Hepatocyte (in vitro differentiated cells): ENCODE measurements at regions not wholly inside any gene's neighbourhood (a gene's known extent, or its start where the extent isn't known, plus 50 kb on each side); places are given as distances from the start of the nearest gene placed in this dataset.

ENCODE experiments used
- DNase-seq: peaks from one replicate; pipeline ENCODE4 v3.0.0-alpha.2; 2016; ENCODE audit warnings: low spot score
- H2AFZ ChIP-seq: fragments of 200-600 bp; sonication (generic); 2 replicates; pipeline ENCODE4 v1.6.0; 2016; ENCODE audit warnings: antibody characterized with exemption, mild to moderate bottlenecking
- H3K27ac ChIP-seq: fragments of 200-600 bp; sonication (generic); 2 replicates; pipeline ENCODE4 v1.5.1; 2016; ENCODE audit warnings: mild to moderate bottlenecking
- H3K27me3 ChIP-seq: fragments of 200-600 bp; sonication (generic); 2 replicates; pipeline ENCODE4 v1.6.1; 2016
- H3K36me3 ChIP-seq: fragments of 200-600 bp; sonication (generic); replicated peaks from 2 replicates; pipeline ENCODE4 v1.5.1; 2016; ENCODE audit warnings: low read depth; ENCODE audit not compliant: insufficient read depth
- H3K4me1 ChIP-seq: fragments of 200-600 bp; sonication (generic); 2 replicates; pipeline ENCODE4 v1.5.1; 2016; ENCODE audit warnings: mild to moderate bottlenecking, moderate library complexity; ENCODE audit not compliant: insufficient read depth
- H3K4me2 ChIP-seq: fragments of 200-600 bp; sonication (generic); 2 replicates; pipeline ENCODE4 v1.6.0; 2016
- H3K4me3 ChIP-seq: fragments of 200-600 bp; sonication (generic); 2 replicates; pipeline ENCODE4 v1.5.1; 2016; ENCODE audit warnings: mild to moderate bottlenecking
- H3K79me2 ChIP-seq: fragments of 200-600 bp; sonication (generic); 2 replicates; pipeline ENCODE4 v1.6.0; 2017; ENCODE audit warnings: mild to moderate bottlenecking
- H3K9me2 ChIP-seq: fragments of 200-600 bp; sonication (generic); replicated peaks from 2 replicates; pipeline ENCODE4 v1.6.0; 2017; ENCODE audit warnings: mild to moderate bottlenecking; ENCODE audit not compliant: insufficient read depth
- H3K9me3 ChIP-seq: fragments of 200-600 bp; sonication (generic); 2 replicates; pipeline ENCODE4 v1.5.1; 2016; ENCODE audit warnings: low read depth, mild to moderate bottlenecking
- H4K20me1 ChIP-seq: fragments of 200-600 bp; sonication (generic); 2 replicates; pipeline ENCODE4 v1.6.0; 2016; ENCODE audit warnings: mild to moderate bottlenecking; ENCODE audit not compliant: insufficient read depth, poor library complexity, severe bottlenecking
- EZH2 ChIP-seq: fragments of 200-600 bp; sonication (generic); IDR thresholded peaks from 2 replicates; pipeline ENCODE4 v1.6.1; 2016; ENCODE audit warnings: antibody characterized with exemption, mild to moderate bottlenecking, borderline replicate concordance
- EZH2phosphoT487 ChIP-seq: fragments of 200-600 bp; sonication (generic); IDR thresholded peaks from one replicate; pipeline ENCODE4 v1.6.1; 2018; ENCODE audit warnings: antibody characterized with exemption, mild to moderate bottlenecking, low read depth, moderate library complexity; ENCODE audit not compliant: unreplicated experiment, severe bottlenecking
- WGBS: methylation state at CpG from one replicate; pipeline ENCODE4 v1.1.6; 2016; ENCODE audit warnings: low lambda C conversion rate; ENCODE audit errors: missing lambda C conversion rate; 5-methylcytosine and 5-hydroxymethylcytosine counted together
- TF ChIP-seq, protein P1 (sequence below): fragments of 200-600 bp; sonication (generic); IDR thresholded peaks from 2 replicates; pipeline ENCODE4 v1.5.1; 2016; ENCODE audit warnings: antibody characterized with exemption, mild to moderate bottlenecking; ENCODE audit not compliant: poor library complexity

GRCh38 chr6:55046869-55047422 lies 127.4 kb upstream of the HCRTR2 start:
- H3K4me3 ChIP-seq: no peak overlapping the region
- H3K9me2 ChIP-seq: no peaks in the 10 kb centered on the region
- DNase-seq: peak; percentile 11
- no peaks in the 10 kb centered on the region for H3K4me1 ChIP-seq
- H4K20me1 ChIP-seq: no peaks in the 10 kb centered on the region
- no peak overlapping the region for H3K4me2 ChIP-seq
- H3K36me3 ChIP-seq: no peaks in the 10 kb centered on the region
- H3K27ac ChIP-seq: no peak overlapping the region
- no peaks in the 10 kb centered on the region for H3K79me2 ChIP-seq
- H3K27me3 ChIP-seq: no peaks in the 10 kb centered on the region
- TF ChIP-seq, protein P1, sequence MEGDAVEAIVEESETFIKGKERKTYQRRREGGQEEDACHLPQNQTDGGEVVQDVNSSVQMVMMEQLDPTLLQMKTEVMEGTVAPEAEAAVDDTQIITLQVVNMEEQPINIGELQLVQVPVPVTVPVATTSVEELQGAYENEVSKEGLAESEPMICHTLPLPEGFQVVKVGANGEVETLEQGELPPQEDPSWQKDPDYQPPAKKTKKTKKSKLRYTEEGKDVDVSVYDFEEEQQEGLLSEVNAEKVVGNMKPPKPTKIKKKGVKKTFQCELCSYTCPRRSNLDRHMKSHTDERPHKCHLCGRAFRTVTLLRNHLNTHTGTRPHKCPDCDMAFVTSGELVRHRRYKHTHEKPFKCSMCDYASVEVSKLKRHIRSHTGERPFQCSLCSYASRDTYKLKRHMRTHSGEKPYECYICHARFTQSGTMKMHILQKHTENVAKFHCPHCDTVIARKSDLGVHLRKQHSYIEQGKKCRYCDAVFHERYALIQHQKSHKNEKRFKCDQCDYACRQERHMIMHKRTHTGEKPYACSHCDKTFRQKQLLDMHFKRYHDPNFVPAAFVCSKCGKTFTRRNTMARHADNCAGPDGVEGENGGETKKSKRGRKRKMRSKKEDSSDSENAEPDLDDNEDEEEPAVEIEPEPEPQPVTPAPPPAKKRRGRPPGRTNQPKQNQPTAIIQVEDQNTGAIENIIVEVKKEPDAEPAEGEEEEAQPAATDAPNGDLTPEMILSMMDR: no peak
- TF ChIP-seq EZH2: no peak
- TF ChIP-seq EZH2phosphoT487: no peak
- no peaks in the 10 kb centered on the region for H3K9me3 ChIP-seq
- WGBS: 47% methylated on average over 4 of the region's 4 CpGs
- H2AFZ ChIP-seq: no peak overlapping the region

- Histone ChIP-seq H4K20me1 (no peaks in the 10 kb centered on the region), H3K27me3 (no peaks in the 10 kb centered on the region), H3K9me2 (no peaks in the 10 kb centered on the region), H2AFZ (no peak overlapping the region), H3K9me3 (no peaks in the 10 kb centered on the region), H3K4me2 (no peak overlapping the region), H3K27ac (no peak overlapping the region), H3K79me2 (no peaks in the 10 kb centered on the region), H3K4me3 (no peak overlapping the region), H3K4me1 (no peaks in the 10 kb centered on the region), H3K36me3 (no peaks in the 10 kb centered on the region)
- DNase-seq: no peak
- WGBS: 88% methylated on average over 2 of the region's 2 CpGs
- TF ChIP-seq, protein P1: no peak
- TF ChIP-seq EZH2 (no peak), EZH2phosphoT487 (no peak)
Observed at GRCh38 chr6:55047451-55048044, 126.8 kb upstream of the HCRTR2 start.

- TF ChIP-seq EZH2phosphoT487: no peak
- no peak for TF ChIP-seq EZH2
- TF ChIP-seq, protein P1: no peak
- no peaks in the 10 kb centered on the region for H3K36me3 ChIP-seq
- H3K4me1 ChIP-seq: no peaks in the 10 kb centered on the region
- H3K27ac ChIP-seq: no peak overlapping the region
- no peaks in the 10 kb centered on the region for H3K27me3 ChIP-seq
- no peak overlapping the region for H3K4me3 ChIP-seq
- no peaks in the 10 kb centered on the region for H3K79me2 ChIP-seq
- no peaks in the 10 kb centered on the region for H3K9me3 ChIP-seq
- H4K20me1 ChIP-seq: no peaks in the 10 kb centered on the region
- H3K9me2 ChIP-seq: no peaks in the 10 kb centered on the region
- no peak for DNase-seq
- WGBS: 92% methylated on average over 1 of the region's 1 CpG
- no peak overlapping the region for H3K4me2 ChIP-seq
- no peak overlapping the region for H2AFZ ChIP-seq
Observed at GRCh38 chr6:55049866-55050265, 124.4 kb upstream of the HCRTR2 start.

DNA sequence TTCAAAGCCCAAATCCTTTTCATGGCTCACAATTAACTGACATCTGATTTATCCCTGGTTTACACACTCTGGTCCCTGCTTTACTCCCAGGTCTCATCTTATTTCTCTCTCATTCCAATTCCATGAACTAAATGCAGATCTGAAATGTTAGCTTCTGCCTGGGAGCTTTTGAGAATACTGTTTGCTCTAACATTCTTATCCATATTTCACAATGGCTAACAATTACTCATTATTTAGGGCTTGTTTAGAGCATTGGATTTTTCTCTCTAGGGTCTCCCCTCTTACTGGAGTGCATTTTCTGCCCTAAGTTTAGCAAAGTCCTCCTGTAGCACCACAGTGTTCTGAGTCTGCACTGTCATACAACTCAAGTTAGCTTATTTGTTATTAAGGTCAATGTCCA lies 121.5 kb upstream of the HCRTR2 start:
- Histone ChIP-seq H3K27ac (no peak overlapping the region), H3K27me3 (no peaks in the 10 kb centered on the region), H3K9me3 (no peaks in the 10 kb centered on the region), H3K36me3 (no peaks in the 10 kb centered on the region), H4K20me1 (no peaks in the 10 kb centered on the region), H3K9me2 (no peaks in the 10 kb centered on the region), H3K4me3 (no peak overlapping the region), H3K79me2 (no peaks in the 10 kb centered on the region), H2AFZ (no peak overlapping the region), H3K4me2 (no peak overlapping the region), H3K4me1 (no peaks in the 10 kb centered on the region)
- DNase-seq: no peak
- TF ChIP-seq, protein P1: no peak
- TF ChIP-seq EZH2 (no peak), EZH2phosphoT487 (no peak)
